ENCODE measurements at regions not wholly inside any gene's neighbourhood (a gene's known extent, or its start where the extent isn't known, plus 50 kb on each side); places are given as distances from the start of the nearest gene placed in this dataset.

DNA sequence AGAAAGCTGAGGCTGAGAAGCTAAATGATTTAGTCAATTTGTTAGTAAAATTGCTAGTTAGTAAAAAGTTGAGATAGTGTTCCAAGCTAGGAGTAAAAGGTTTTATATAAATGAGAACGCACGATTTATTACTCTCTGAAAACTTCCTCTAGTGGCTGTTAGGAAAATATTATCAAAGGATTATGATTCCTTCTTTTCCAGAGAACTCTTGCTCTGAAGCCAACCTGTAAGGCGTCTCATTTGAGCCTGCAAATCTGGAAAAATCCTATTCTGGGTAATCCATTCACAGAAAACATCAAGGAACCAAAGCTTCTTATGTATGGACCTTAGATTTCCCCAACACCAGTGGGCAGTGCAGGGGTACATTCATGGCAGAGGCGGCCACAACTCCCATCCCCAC is 252.7 kb downstream of the SOD2 start:
- TF ChIP-seq, protein P1, sequence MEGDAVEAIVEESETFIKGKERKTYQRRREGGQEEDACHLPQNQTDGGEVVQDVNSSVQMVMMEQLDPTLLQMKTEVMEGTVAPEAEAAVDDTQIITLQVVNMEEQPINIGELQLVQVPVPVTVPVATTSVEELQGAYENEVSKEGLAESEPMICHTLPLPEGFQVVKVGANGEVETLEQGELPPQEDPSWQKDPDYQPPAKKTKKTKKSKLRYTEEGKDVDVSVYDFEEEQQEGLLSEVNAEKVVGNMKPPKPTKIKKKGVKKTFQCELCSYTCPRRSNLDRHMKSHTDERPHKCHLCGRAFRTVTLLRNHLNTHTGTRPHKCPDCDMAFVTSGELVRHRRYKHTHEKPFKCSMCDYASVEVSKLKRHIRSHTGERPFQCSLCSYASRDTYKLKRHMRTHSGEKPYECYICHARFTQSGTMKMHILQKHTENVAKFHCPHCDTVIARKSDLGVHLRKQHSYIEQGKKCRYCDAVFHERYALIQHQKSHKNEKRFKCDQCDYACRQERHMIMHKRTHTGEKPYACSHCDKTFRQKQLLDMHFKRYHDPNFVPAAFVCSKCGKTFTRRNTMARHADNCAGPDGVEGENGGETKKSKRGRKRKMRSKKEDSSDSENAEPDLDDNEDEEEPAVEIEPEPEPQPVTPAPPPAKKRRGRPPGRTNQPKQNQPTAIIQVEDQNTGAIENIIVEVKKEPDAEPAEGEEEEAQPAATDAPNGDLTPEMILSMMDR (IDR thresholded peaks at IDR 0.05), result no peak
- no peak for TF ChIP-seq EZH2 (IDR thresholded peaks at IDR 0.05; ENCODE audit: borderline replicate concordance, insufficient read depth, low read depth, low read length, poor library complexity, severe bottlenecking)

All from B cell (primary cell).